Thoracic aorta (tissue), 2 donors: ENCODE measurements at regions not wholly inside any gene's neighbourhood (a gene's known extent, or its start where the extent isn't known, plus 50 kb on each side); places are given as distances from the start of the nearest gene placed in this dataset.

Source experiments
- ATAC-seq: fragments of 150-250 bp; one replicate; pipeline ENCODE4 v1.8.0; 2017; ENCODE audit warnings: low read depth; ENCODE audit not compliant: insufficient number of reproducible peaks, low FRiP score
- DNase-seq: peaks from one replicate; pipeline ENCODE4 v3.0.0-alpha.2; 2020; ENCODE audit warnings: low spot score
- H3K27ac ChIP-seq, 2 donors: fragments of 200-600 bp; sonication (generic); 1 replicate in 1 of 2; 2 replicates in 1 of 2; pipeline ENCODE4 v1.5.1; 2016; ENCODE audit warnings: mild to moderate bottlenecking in 2 of 2, moderate library complexity in 2 of 2
- H3K27me3 ChIP-seq: fragments of 200-600 bp; sonication (generic); replicated peaks from 2 replicates; pipeline ENCODE4 v1.6.0; 2016; ENCODE audit warnings: mild to moderate bottlenecking; ENCODE audit not compliant: insufficient read depth
- H3K36me3 ChIP-seq: fragments of 200-600 bp; sonication (generic); one replicate; pipeline ENCODE4 v1.5.1; 2016
- H3K4me1 ChIP-seq, 2 donors: fragments of 200-600 bp; sonication (generic); 1 replicate in 1 of 2; 2 replicates in 1 of 2; pipeline versions ENCODE4 v1.5.1 to v1.6.0; 2016; ENCODE audit warnings: low read depth in 2 of 2, mild to moderate bottlenecking in 1 of 2; ENCODE audit not compliant: control insufficient read depth in 1 of 2
- H3K4me3 ChIP-seq: fragments of 200-600 bp; sonication (generic); 2 replicates; pipeline ENCODE4 v1.5.1; 2016; ENCODE audit warnings: mild to moderate bottlenecking
- H3K9me3 ChIP-seq: fragments of 200-600 bp; sonication (generic); 2 replicates; pipeline ENCODE4 v1.5.1; 2016
- CTCF ChIP-seq: fragments of 200-600 bp; sonication (generic); IDR thresholded peaks from one replicate; pipeline ENCODE4 v1.5.1; 2019; ENCODE audit warnings: antibody characterized with exemption

- no peak overlapping the region for H3K27ac ChIP-seq
- H3K27me3 ChIP-seq, result no peaks in the 10 kb centered on the region
- H3K4me3 ChIP-seq, result no peak overlapping the region
- H3K36me3 ChIP-seq, result no peaks in the 10 kb centered on the region
- ATAC-seq (no peak), DNase-seq (no peak)
- no peaks in the 10 kb centered on the region for H3K9me3 ChIP-seq
- H3K4me1 ChIP-seq, result no peaks in the 10 kb centered on the region
- TF ChIP-seq CTCF, result no peak
These were observed 215.8 kb upstream of the CNTN6 start for GRCh38 chr3:877001-877400.

GRCh38 chr3:878746-879145 lies 214.1 kb upstream of the CNTN6 start:
- no peak for TF ChIP-seq CTCF
- Histone ChIP-seq H3K36me3 (no peaks in the 10 kb centered on the region), H3K27me3 (no peaks in the 10 kb centered on the region), H3K9me3 (no peaks in the 10 kb centered on the region), H3K4me3 (no peak overlapping the region), H3K27ac (no peak overlapping the region), H3K4me1 (no peaks in the 10 kb centered on the region)
- no peak for DNase-seq
- no peak for ATAC-seq

GRCh38 chr3:880371-880770 lies 212.5 kb upstream of the CNTN6 start:
- no peak overlapping the region for H3K4me3 ChIP-seq
- ATAC-seq, result no peak
- TF ChIP-seq CTCF, result no peak
- no peak overlapping the region for H3K27ac ChIP-seq
- H3K4me1 ChIP-seq, result no peaks in the 10 kb centered on the region
- H3K36me3 ChIP-seq, result no peaks in the 10 kb centered on the region
- DNase-seq, result no peak
- no peaks in the 10 kb centered on the region for H3K27me3 ChIP-seq
- H3K9me3 ChIP-seq, result no peaks in the 10 kb centered on the region

GRCh38 chr3:882533-882932 lies 210.3 kb upstream of the CNTN6 start:
- TF ChIP-seq CTCF, result no peak

GRCh38 chr3:901953-902778 lies 190.7 kb upstream of the CNTN6 start:
- Histone ChIP-seq H3K4me1 (no peaks in the 10 kb centered on the region), H3K27me3 (no peaks in the 10 kb centered on the region), H3K36me3 (no peaks in the 10 kb centered on the region), H3K9me3 (peaks cover 13% of the 10 kb centered on the region), H3K27ac (no peak overlapping the region), H3K4me3 (no peak overlapping the region)
- no peak for TF ChIP-seq CTCF
- ATAC-seq (no peak), DNase-seq (no peak)

More at GRCh38 chr3:882533-882932, 210.3 kb upstream of the CNTN6 start:
- no peak overlapping the region for H3K27ac ChIP-seq
- no peak overlapping the region for H3K4me3 ChIP-seq
- no peak for DNase-seq
- H3K4me1 ChIP-seq, result no peaks in the 10 kb centered on the region
- no peaks in the 10 kb centered on the region for H3K27me3 ChIP-seq
- ATAC-seq, result no peak
- H3K9me3 ChIP-seq, result no peaks in the 10 kb centered on the region
- no peaks in the 10 kb centered on the region for H3K36me3 ChIP-seq
